Suprapubic skin (tissue), 4 donors: ENCODE measurements at regions not wholly inside any gene's neighbourhood (a gene's known extent, or its start where the extent isn't known, plus 50 kb on each side); places are given as distances from the start of the nearest gene placed in this dataset.

Experiments used
- CTCF ChIP-seq, 2 donors: fragments of 200-600 bp in 1 of 2; fragments of 450-650 bp in 1 of 2; sonication (generic) in 1 of 2; IDR thresholded peaks; one replicate each; pipeline ENCODE4 v1.5.1; 2016 to 2019; ENCODE audit warnings: antibody characterized with exemption in 2 of 2, mild to moderate bottlenecking in 1 of 2, moderate library complexity in 1 of 2
- EP300 ChIP-seq: sonication (generic); formaldehyde crosslinking; IDR thresholded peaks from one replicate; pipeline ENCODE4 v1.6.1; 2017; ENCODE audit warnings: antibody characterized with exemption
- POLR2A ChIP-seq, 2 donors: fragments of 450-650 bp; IDR thresholded peaks; one replicate each; pipeline ENCODE4 v1.6.1; 2017; ENCODE audit warnings: antibody characterized with exemption in 2 of 2, mild to moderate bottlenecking in 2 of 2, moderate library complexity in 2 of 2
- POLR2AphosphoS5 ChIP-seq, 3 donors: sonication (generic); formaldehyde crosslinking; IDR thresholded peaks; one replicate each; pipeline ENCODE4 v1.6.1; 2017; ENCODE audit warnings: antibody characterized with exemption in 3 of 3

- TF ChIP-seq EP300, result no peak
- no peak for TF ChIP-seq CTCF (IDR thresholded peaks at IDR 0.05)
- TF ChIP-seq POLR2AphosphoS5 (IDR thresholded peaks at IDR 0.05), result no peak
- no peak for TF ChIP-seq POLR2A (IDR thresholded peaks at IDR 0.05)
These were observed 560.5 kb downstream of the HAO1 start for GRCh38 chr20:7379621-7380220.
